Aorta (tissue), 5 donors: ENCODE measurements at regions not wholly inside any gene's neighbourhood (a gene's known extent, or its start where the extent isn't known, plus 50 kb on each side); places are given as distances from the start of the nearest gene placed in this dataset.

Experiments used
- ATAC-seq: fragments of 200-7000 bp; cut with Tn5 transposase; one replicate; pipeline ENCODE4 v1.9.1; 2022; ENCODE audit warnings: moderate library complexity; ENCODE audit not compliant: low FRiP score
- DNase-seq, 2 donors: peaks; one replicate each; pipeline ENCODE4 v3.0.0-alpha.2; 2020
- H3K27ac ChIP-seq, 2 donors: one replicate each; pipeline ENCODE4 v1.5.1; 2013; ENCODE audit warnings: low read length in 2 of 2, mild to moderate bottlenecking in 2 of 2, moderate library complexity in 2 of 2, control low read depth in 1 of 2, inconsistent platforms in 1 of 2, low read depth in 1 of 2
- H3K27me3 ChIP-seq, 2 donors: one replicate each; pipeline ENCODE4 v1.6.1; 2013; ENCODE audit warnings: control low read depth in 1 of 2, low read length in 1 of 2, mild to moderate bottlenecking in 1 of 2, moderate library complexity in 1 of 2; ENCODE audit not compliant: insufficient read depth in 2 of 2, control insufficient read depth in 1 of 2
- H3K36me3 ChIP-seq, 2 donors: one replicate each; pipeline ENCODE4 v1.6.1; 2013; ENCODE audit warnings: control low read depth in 1 of 2, low read length in 1 of 2, mild to moderate bottlenecking in 1 of 2; ENCODE audit not compliant: insufficient read depth in 2 of 2, control insufficient read depth in 1 of 2
- H3K4me1 ChIP-seq, 2 donors: one replicate each; pipeline ENCODE4 v1.6.1; 2013; ENCODE audit warnings: low read length in 2 of 2, control low read depth in 1 of 2, mild to moderate bottlenecking in 1 of 2, moderate library complexity in 1 of 2; ENCODE audit not compliant: insufficient read depth in 2 of 2, control insufficient read depth in 1 of 2
- H3K4me3 ChIP-seq, 2 donors: one replicate each; pipeline ENCODE4 v1.5.1; 2013; ENCODE audit warnings: low read length in 2 of 2, control low read depth in 1 of 2, mild to moderate bottlenecking in 1 of 2
- H3K9me3 ChIP-seq: one replicate; pipeline ENCODE4 v1.6.1; 2013; ENCODE audit warnings: mild to moderate bottlenecking, low read length; ENCODE audit not compliant: control insufficient read depth
- WGBS, 2 donors: extraction: QIAGEN DNeasy Blood & Tissue Kit; methylation state at CpG; one replicate each; pipeline ENCODE4 v1.1.7; 2013; 5-methylcytosine and 5-hydroxymethylcytosine counted together
- intact Hi-C, 2 donors: fragments of 100-400 bp; cut with DNase I; formaldehyde crosslinking; loops; one replicate each; pipeline versions ENCODE4 v1.14.2 to v1.15.0; 2022
- donor health status: healthy with polysubstance abuse.
- donor health status: Bipolar disorder and iron deficiency.
- donor health status: DM: no; HTN: no; CAD: no.
- donor health status: DM: no; HTN: no; CAD: no.
- donor health status: DM: yes; HTN: yes; CAD: no.

- Histone ChIP-seq H3K9me3 (no peaks in the 10 kb centered on the region), H3K4me3 (no peak overlapping the region), H3K4me1 (no peaks in the 10 kb centered on the region), H3K36me3 (no peaks in the 10 kb centered on the region), H3K27me3 (no peaks in the 10 kb centered on the region), H3K27ac (no peak overlapping the region)
- intact Hi-C loops: loop anchor here (10.0 kb wide), 2 partner anchors 487 to 1757 kb away; no protein-coding TSS in a partner anchor
- DNase-seq: no peak
- ATAC-seq: no peak
- 89 to 97% methylated on average over 1 of the region's 1 CpG for WGBS, 2 donors
Observed at GRCh38 chr3:67118122-67118521, 120.0 kb downstream of the KBTBD8 start.

- WGBS, 2 donors: 14 to 21% methylated on average over 3 of the region's 3 CpGs
- Histone ChIP-seq H3K4me1 (no peaks in the 10 kb centered on the region), H3K27ac (no peak overlapping the region), H3K27me3 (no peaks in the 10 kb centered on the region), H3K4me3 (no peak overlapping the region), H3K36me3 (no peaks in the 10 kb centered on the region), H3K9me3 (no peaks in the 10 kb centered on the region)
- intact Hi-C loops: loop anchor here (10.0 kb wide), 2 partner anchors 486 to 1756 kb away; no protein-coding TSS in a partner anchor
- DNase-seq (no peak), ATAC-seq (no peak)
Observed at GRCh38 chr3:67118635-67119034, 120.5 kb downstream of the KBTBD8 start.

- no peak for DNase-seq
- Histone ChIP-seq H3K9me3 (peaks cover 3% of the 10 kb centered on the region), H3K4me3 (no peak overlapping the region), H3K36me3 (no peaks in the 10 kb centered on the region), H3K27me3 (no peaks in the 10 kb centered on the region), H3K27ac (no peak overlapping the region), H3K4me1 (no peaks in the 10 kb centered on the region)
- ATAC-seq: no peak
- intact Hi-C loops: no loop called here
- 88 to 89% methylated on average over 5 of the region's 5 CpGs for WGBS, 2 donors
Observed at GRCh38 chr3:67123914-67124313, 125.8 kb downstream of the KBTBD8 start.

- ATAC-seq: no peak
- intact Hi-C loops: no loop called here
Observed at GRCh38 chr3:67127254-67127653, 129.1 kb downstream of the KBTBD8 start.

GRCh38 chr3:67142432-67142831, 144.3 kb downstream of the KBTBD8 start:
- Histone ChIP-seq H3K9me3 (no peaks in the 10 kb centered on the region), H3K4me3 (no peak overlapping the region), H3K27me3 (no peaks in the 10 kb centered on the region), H3K36me3 (no peaks in the 10 kb centered on the region), H3K27ac (no peak overlapping the region), H3K4me1 (no peaks in the 10 kb centered on the region)
- DNase-seq: no peak
- intact Hi-C loops: no loop called here
- 83 to 84% methylated on average over 8 of the region's 8 CpGs for WGBS, 2 donors
- no peak for ATAC-seq

More at GRCh38 chr3:67127254-67127653, 129.1 kb downstream of the KBTBD8 start:
- Histone ChIP-seq H3K4me3 (no peak overlapping the region), H3K27me3 (no peaks in the 10 kb centered on the region), H3K9me3 (peaks cover 3% of the 10 kb centered on the region), H3K4me1 (no peaks in the 10 kb centered on the region), H3K27ac (no peak overlapping the region), H3K36me3 (no peaks in the 10 kb centered on the region)
- WGBS, 2 donors: 52 to 54% methylated on average over 3 of the region's 3 CpGs
- DNase-seq: no peak

- Histone ChIP-seq H3K27me3 (no peaks in the 10 kb centered on the region), H3K27ac (no peak overlapping the region), H3K4me1 (no peaks in the 10 kb centered on the region), H3K4me3 (no peak overlapping the region), H3K9me3 (peaks cover 1% of the 10 kb centered on the region), H3K36me3 (no peaks in the 10 kb centered on the region)
- intact Hi-C loops: no loop called here
- 54 to 57% methylated on average over 2 of the region's 2 CpGs for WGBS, 2 donors
- DNase-seq (no peak), ATAC-seq (no peak)
Observed at GRCh38 chr3:67145738-67146137, 147.6 kb downstream of the KBTBD8 start.

GRCh38 chr3:67154429-67154828, 156.3 kb downstream of the KBTBD8 start:
- Histone ChIP-seq H3K9me3 (no peaks in the 10 kb centered on the region), H3K27ac (no peak overlapping the region), H3K27me3 (no peaks in the 10 kb centered on the region), H3K4me1 (no peaks in the 10 kb centered on the region), H3K36me3 (no peaks in the 10 kb centered on the region), H3K4me3 (no peak overlapping the region)
- 48 to 49% methylated on average over 8 of the region's 8 CpGs for WGBS, 2 donors
- no peak for DNase-seq
- no peak for ATAC-seq
- intact Hi-C loops: no loop called here

GRCh38 chr3:67167481-67167880, 169.4 kb downstream of the KBTBD8 start:
- Histone ChIP-seq H3K9me3 (no peaks in the 10 kb centered on the region), H3K36me3 (no peaks in the 10 kb centered on the region), H3K27me3 (no peaks in the 10 kb centered on the region), H3K4me1 (no peaks in the 10 kb centered on the region), H3K4me3 (no peak overlapping the region), H3K27ac (no peak overlapping the region)
- intact Hi-C loops: no loop called here
- DNase-seq: no peak
- no peak for ATAC-seq
- WGBS, 2 donors: 17 to 29% methylated on average over 3 of the region's 3 CpGs

- peaks cover 0 to 2% of the 10 kb centered on the region in 2 donors for H3K27me3 ChIP-seq
- no peaks in the 10 kb centered on the region for H3K36me3 ChIP-seq
- H3K4me3 ChIP-seq: no peak overlapping the region
- no peaks in the 10 kb centered on the region for H3K4me1 ChIP-seq
- intact Hi-C loops: no loop called here
- ATAC-seq (no peak), DNase-seq (no peak)
- peaks cover 9% of the 10 kb centered on the region for H3K9me3 ChIP-seq
- H3K27ac ChIP-seq: no peak overlapping the region
- 86 to 89% methylated on average over 2 of the region's 2 CpGs for WGBS, 2 donors
Observed at GRCh38 chr3:67171841-67172240, 173.7 kb downstream of the KBTBD8 start.
